ENCODE measurements at regions not wholly inside any gene's neighbourhood (a gene's known extent, or its start where the extent isn't known, plus 50 kb on each side); places are given as distances from the start of the nearest gene placed in this dataset.

- DNase-seq (ENCODE audit: missing footprints), result no peak
- ATAC-seq, result no peak
- intact Hi-C loops (cut with DNase I), result no loop called here
These were observed 244.3 kb upstream of the SORL1-AS1 start for GRCh38 chr11:121696931-121697670.

GRCh38 chr11:121696177-121696871, 243.6 kb upstream of the SORL1-AS1 start:
- ATAC-seq (peak; percentile 65), DNase-seq (ENCODE audit: missing footprints) (peak; percentile 68)
- intact Hi-C loops (cut with DNase I), result no loop called here

- DNase-seq (ENCODE audit: missing footprints), result no peak
- no peak for ATAC-seq
- intact Hi-C loops (cut with DNase I), result no loop called here
These were observed 239.5 kb upstream of the SORL1-AS1 start for GRCh38 chr11:121692236-121692635.

- intact Hi-C loops (cut with DNase I), result no loop called here
- DNase-seq (ENCODE audit: missing footprints) (no peak), ATAC-seq (no peak)
These were observed 236.3 kb upstream of the SORL1-AS1 start for GRCh38 chr11:121688860-121689614.

GRCh38 chr11:121688055-121688491, 235.3 kb upstream of the SORL1-AS1 start:
- ATAC-seq (no peak), DNase-seq (ENCODE audit: missing footprints) (no peak)
- intact Hi-C loops (cut with DNase I), result no loop called here

- ATAC-seq, result no peak
- DNase-seq (ENCODE audit: missing footprints), result no peak
- intact Hi-C loops (cut with DNase I), result no loop called here
These were observed 231.0 kb upstream of the SORL1-AS1 start for GRCh38 chr11:121683791-121684190.

Measured in Right ventricle myocardium inferior (tissue), 1 donor.